Activated CD4-positive, alpha-beta T cell treated with anti-CD3 and anti-CD28 coated beads, Interleukin-2, amount 50 U/mL, for 48 hours (primary cell): ENCODE measurements at regions not wholly inside any gene's neighbourhood (a gene's known extent, or its start where the extent isn't known, plus 50 kb on each side); places are given as distances from the start of the nearest gene placed in this dataset.
"Not testable (repeated sequence)": the region's sequence is repeated elsewhere in the genome, so short reads cannot be mapped to it uniquely, and the experiment has no call there.

Source experiments
- DNase-seq, 2 experiments: peaks; one replicate each; pipeline ENCODE4 v3.0.0-alpha.2; 2020

DNA sequence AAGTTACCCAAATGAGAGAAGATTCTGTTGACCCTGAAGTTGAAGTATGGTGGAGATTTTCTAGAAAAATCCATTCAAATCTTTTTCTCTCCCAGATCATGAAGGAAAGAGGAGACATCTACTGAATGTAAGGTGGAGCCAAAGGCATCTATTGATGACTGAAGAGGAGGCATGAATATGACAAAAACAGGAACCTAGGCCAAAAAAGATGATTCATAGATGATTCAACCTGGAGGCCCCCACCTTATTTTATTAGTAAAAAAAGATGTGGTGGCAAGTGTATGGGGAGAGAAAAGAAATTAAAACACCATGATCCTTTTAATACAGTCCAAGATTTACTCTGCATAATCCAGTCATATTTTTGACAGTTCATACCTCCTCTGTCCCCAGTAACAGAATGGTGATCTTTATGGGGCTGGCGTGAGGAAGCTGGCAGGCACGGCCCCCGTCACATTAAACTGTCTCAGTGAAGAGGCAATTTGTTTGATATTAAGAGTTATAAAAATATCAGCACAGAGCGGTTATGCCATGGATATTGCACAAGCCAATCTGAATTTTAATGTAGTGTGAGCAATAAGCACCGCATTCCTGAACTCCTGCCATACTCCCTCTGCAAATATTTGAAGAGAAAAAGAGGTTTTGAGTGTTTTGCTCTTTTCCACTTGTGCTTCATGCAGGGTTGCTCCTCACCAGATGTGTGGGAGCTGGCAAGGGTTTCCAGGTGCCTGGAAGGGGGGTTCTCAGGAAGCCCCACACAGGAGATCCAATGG, 94.4 kb downstream of the TRIM43 start:
- not testable (repeated sequence) for DNase-seq

DNA sequence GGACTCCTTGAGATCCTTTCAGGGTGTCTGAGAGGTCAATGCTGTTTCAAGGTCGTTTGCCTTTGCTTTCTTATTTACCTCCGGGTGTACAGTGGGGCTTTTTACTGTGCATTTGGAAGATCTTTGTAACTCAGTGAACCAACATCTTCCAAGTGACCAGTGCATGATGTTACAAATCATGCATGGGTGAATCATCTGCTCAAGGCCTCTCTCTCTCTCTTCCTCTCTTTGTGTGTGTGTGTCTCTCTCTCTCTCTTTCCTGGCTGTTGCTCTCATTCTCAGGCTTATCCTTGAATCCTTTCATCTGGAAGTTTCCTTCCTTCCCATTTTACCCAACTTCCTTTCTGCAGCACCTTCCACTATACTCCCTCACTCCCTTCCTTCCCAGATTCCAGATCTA, 96.1 kb downstream of the TRIM43 start:
- DNase-seq, result not testable (repeated sequence)

DNA sequence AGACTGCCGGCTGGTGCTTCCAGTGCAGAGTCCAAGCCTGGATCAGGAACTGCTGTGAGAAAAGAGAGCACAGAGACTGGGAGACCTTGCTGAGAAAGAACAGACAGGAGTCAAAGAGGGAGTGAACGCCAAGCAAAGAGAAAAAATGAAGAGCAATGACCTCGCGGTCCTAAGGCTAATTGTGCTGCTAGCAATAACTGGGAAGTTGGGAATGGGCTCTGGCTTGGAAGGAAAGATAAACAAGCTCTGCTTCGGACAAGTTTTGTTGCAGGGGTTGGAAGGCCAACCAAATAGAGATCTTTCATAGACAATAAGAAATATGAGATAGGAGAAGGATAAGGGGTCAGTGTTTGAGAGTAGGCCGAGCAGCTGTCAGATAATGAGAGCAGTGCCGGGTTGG, 99.4 kb downstream of the TRIM43 start:
- DNase-seq, result not testable (repeated sequence)

DNA sequence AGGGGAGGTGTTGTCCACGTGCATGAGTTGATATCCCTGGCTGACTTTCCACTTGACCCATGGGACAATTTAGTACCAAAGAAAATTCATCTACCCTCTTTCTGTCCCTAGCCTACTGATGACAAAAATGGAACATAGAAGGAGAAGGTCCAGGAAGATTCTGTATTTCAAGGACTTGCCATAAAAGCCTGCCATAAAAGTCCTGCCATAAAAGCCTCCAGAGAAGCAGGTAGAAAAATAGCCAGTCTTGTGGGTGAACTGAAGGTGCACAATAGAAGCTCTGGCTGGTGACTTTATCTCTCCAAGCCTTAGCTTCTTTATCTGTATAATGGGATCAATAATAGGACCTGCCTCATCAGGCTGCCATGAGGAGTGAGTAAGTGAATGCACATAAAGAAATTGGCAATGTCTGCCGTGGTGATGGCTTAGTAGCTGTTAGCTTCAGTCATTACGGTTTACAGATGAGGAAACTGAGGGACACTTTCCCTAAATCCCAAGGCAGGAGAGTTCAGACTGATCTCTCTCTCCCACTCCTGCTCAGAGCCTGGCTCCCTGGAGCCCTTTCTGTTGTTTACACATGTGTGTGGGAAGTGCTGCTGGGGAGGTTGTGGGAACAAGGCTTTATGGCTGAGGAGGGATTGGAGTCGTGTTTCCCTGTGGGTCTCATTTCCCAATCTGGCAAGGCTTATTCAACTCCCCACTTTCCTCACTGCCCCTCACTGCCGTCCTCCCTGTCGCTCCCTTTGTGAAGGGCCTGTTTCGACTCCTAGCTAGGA, 101.5 kb downstream of the TRIM43 start:
- not testable (repeated sequence) for DNase-seq

DNA sequence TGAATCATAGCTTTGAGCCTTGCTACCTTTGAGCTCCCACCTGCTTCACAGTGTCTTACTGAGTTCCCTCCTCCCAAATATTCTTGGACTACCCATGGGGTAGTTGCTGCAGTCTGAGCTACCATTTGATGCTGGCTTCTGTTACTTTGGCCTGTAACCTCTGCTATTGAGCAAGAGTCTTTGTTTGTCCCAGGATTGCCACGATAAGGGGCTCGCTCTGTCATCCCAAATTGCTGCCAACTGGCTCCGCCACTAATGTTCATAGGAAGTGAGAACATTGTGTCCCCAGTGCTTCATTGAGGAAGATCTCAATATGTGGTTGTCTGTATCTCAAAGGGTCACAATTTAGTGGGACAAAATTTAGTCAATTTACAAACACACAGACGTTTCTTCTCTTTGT, 103.8 kb downstream of the TRIM43 start:
- DNase-seq, result no peak

DNA sequence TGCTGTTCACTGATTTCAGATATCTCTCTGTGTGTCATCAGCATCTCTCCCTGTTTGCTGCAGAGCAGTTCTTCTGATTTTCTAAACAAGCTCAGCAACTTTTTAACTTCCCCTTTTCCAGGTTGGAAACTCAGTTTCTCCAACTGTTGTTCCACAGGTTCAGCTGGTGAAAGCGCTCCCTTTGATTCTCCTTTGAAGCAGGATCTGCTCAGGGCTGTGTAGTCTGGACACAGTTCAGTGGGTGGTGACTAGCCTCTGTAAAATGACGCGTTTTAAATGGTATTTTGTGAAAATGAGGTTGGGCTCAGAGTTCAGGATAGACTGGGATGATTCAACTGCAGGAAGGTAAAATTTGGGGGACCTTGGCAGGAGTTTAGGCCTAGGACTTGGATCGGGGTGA, 106.3 kb downstream of the TRIM43 start:
- DNase-seq, result no peak

DNA sequence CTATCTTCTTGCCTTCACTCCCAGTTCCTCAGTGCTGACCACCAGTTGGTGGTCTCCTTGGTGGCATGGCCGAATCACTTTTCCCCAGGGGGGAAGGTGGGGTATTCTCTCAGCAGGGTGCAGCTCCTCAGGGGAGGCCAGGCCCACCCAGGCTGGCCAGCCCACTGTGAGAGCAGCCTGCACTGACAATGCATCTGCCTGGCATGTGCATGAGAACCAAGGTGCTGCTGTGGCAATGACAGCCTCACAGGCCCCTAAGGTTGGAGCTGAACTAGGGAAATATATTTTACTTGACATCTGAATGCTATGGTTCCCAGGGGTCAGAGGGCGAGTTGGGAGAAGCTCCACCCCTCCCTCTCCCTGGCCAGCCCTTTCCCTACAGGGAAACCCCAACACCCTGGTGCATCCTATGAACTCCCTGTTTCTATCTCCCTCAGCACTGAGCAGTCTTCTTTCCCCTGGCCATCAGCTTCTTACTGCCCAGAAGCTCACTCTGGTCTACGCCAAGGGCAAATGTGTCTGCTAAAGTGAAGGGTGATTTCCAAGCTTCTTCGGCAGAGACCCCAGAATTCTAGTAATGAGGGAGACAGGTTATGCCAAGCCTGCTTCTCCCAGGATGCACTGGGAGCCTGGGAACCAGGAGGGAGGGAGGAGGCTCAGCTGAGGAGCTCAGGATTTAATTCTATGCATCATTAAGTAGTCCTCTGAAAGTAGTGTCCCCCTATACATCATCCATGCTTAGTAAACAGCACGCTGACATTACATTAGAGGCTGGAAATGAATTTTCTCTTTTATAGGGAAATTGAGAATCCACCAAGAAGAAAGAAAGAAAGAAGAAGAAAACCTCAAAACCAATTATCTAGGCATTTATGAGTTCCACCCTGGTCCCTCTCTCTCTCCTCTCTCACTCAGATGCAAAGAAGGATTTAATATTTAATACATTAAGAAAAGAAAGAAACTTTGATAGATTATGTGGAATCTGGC, 107.7 kb downstream of the TRIM43 start:
- DNase-seq, result not testable (repeated sequence)

DNA sequence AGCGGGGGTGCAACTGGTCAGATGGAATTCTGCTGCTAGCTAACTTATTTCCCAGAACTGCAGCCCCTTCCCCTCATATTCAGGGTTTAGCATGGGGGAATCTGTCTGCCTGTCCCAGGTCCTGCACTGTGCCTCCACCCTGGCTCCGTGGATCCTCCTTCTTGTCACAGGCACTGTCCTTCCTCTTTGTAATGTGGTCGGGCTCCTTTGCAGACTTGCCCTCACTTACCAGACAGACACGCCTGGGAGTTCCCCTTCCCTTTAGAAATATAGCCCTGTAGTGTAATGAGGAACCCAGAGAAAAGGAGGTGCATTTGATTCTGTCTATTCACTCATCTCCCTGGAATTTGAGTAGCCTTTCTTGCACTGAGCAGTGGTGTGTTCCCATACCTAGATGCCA, 108.7 kb downstream of the TRIM43 start:
- DNase-seq, result no peak

DNA sequence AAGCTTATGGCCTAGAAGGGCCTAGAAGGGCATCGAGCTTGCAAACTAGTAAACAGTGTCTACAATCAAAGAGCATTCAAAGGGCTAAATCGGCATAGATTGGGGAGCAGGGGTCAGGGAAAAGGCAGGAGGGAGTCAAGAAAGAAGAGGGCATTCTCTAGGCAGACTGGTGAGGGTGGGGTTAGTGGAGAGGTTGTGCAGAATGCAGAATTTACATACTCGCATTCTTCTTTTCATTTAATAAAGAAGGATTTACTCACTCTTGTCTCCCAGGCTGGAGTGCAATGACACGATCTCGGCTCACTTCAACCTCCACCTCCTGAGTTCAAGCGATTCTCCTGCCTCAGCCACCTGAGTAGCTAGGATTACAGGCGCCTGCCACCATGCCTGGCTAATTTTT, 110.7 kb downstream of the TRIM43 start:
- no peak for DNase-seq

DNA sequence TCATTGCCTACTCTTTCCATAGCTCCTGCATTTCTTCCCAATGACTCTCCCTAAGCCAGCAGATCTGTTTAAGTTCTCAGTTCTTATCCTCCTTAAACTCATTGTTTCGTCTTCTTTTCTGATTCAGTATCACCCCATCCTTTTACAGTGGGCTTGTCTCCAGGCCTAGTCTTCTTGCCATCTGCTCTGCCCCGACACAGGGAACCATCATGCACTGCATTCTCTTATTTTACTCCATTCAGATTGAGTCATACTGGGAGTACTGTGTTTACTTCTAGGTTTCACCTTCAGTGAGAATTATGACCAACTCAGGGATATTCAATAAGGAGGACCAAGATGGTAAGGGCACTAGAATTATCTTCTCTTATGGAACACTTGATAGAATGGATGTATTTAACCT, 115.4 kb downstream of the TRIM43 start:
- not testable (repeated sequence) for DNase-seq

DNA sequence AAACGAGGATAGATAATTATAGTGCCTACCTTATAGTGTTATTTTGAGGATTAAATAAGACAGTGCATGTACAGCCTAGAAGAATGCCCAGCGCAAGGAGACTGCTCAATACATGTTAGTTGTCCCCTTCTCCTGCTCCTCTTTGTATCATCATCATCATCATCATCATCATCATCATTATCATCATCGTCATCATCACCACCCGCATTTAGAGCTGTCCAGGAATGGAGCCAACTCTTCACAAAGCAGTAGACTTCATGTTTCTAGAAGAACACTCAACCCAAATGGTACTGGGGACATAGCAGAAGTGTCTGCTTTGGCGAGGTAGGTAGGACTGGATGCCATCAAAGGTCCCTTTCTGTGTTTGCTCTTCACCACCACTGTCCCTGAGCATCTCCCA, 116.0 kb downstream of the TRIM43 start:
- DNase-seq, result no peak

DNA sequence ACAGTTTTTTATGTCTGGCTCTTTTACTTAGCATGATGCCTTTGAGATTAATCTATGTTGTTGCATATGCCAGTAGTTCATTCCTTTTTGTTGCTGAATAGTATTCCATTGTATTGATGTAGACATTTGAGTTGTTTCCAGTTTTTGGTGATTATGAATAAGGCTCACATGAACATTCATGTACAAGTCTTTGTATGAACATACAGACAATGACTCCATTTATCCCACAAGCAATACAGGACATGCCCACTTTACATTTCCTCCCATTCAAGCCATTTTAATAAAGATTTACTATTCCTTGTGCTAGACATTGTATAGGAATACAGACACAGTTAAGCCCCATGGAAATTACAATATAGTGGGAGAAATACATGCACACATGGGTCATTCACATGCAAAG, 118.0 kb downstream of the TRIM43 start:
- DNase-seq, result no peak

DNA sequence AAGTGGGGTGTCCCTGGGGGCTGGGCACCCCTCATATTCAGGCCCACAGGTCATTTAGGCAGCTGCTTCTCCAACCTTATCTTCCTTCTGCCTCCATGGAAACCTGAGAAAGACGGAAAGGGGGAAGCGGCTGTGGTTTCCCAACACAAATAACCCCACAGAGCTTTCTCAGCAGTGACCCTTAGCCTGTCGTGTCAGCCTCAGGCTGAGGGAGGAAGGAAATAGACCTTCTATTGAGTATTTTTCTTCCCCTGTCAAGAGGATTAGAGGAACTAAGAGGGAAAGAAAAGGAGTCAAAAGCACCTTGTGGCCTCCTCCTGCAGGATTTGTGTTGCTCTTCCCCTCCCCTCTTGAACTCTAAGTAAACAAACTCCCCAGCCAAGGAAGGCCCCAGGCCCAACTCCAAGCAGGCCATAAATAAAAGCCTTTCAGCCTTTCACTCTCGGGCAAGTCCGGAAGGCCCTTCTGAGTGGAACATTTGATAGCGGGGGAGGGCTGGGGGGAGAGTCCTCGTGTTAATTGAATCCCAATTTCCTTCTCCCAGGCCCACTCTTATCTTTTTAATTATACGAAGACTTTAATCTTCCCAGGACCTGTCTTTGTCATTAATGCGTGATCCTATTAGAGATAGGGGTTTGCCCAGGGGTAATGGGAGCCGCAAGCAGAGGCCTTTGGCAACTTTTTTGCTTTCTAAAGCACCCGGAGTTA, 121.8 kb downstream of the TRIM43 start:
- not testable (repeated sequence) for DNase-seq

DNA sequence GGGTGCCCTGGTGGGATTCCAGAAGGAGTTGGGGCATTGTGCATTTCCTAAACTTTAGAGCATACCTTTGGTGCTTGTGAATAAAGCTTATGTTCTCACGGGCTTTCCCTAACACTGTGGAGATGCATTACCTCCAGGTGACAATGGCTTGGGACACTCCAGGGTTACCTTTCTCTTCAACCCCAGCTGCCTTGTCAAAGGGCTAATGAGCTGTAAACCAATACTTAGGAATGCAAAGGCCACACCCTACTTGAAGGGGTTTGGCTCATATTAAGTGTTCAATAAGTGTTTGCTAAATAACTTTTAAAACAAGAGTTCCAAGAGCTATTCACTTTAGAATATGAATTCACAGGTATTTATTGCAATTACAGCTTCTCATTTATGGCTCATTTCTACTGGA, 122.6 kb downstream of the TRIM43 start:
- DNase-seq, result not testable (repeated sequence)

DNA sequence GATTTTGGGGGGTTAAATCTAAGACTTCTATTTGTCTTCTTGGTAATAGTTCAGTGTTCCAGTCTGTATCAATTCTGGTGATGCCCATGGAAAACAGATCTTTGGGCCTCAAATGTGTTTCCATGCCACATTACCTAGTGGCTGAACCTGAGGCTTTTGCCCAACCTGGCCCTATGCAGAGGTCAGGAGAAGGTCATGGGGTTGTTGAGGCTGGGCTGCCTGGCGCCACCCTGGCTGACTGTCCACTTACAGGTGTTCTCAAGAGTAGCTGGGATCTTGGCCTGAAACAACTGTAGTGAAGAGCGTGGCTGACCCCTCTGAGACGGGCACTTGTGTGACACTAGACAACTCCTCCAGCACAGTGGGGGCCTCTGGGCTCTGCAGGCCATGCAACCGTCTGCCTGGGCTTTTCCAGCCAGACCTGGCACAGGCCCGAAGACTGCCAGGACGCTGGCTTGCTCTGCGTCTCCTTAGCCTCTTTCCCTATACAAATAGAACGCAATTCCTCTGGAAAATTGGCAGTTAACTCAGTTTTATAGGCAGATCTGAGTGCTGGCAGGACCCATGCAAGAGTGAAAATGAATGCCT, 127.8 kb downstream of the TRIM43 start:
- DNase-seq, result no peak

DNA sequence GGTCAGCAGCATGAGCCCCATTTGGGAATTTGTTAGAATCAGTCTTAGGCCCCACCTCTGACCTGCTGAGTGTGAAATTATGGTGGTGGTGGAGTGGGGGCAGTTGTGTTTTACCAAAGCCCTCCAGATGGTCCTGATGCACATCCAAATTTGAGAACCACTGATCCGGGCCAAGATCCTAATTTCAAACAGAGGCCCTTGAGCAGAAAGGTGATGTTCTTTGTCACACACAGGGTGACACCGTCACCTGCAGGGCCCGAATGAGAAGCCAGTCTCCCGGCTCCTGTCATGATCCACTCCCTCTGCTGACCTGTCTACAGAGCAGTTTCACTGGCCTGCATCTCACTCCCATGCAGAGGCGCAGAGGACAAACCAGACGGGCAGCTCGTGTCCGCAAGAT, 129.9 kb downstream of the TRIM43 start:
- DNase-seq, result no peak

DNA sequence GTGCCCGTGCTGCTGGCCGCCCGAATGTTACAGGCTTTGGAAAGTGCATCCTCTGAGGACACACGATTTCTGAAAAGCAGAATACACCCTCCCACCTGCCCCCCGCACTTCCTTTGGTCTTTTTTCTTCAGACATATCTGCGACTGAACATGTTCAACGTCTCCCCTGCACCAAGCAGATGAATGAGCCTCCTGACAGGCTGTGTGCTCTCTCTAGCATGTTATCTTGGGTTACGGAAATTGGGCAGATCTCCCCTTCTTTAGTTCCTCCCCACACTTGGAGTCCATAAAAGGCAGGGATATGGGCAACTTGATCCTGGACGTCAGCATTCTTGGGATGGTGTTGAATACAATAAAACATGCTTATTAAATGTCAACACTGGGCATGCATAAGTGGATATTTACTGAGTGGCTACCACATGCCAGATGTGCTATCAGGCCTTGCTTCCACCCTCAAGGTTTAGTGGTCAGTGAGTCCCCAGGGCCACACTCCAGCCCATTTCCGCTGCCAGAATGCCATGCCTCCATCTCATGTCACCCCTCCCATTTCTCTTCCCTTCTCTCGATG, 130.4 kb downstream of the TRIM43 start:
- DNase-seq, result no peak

DNA sequence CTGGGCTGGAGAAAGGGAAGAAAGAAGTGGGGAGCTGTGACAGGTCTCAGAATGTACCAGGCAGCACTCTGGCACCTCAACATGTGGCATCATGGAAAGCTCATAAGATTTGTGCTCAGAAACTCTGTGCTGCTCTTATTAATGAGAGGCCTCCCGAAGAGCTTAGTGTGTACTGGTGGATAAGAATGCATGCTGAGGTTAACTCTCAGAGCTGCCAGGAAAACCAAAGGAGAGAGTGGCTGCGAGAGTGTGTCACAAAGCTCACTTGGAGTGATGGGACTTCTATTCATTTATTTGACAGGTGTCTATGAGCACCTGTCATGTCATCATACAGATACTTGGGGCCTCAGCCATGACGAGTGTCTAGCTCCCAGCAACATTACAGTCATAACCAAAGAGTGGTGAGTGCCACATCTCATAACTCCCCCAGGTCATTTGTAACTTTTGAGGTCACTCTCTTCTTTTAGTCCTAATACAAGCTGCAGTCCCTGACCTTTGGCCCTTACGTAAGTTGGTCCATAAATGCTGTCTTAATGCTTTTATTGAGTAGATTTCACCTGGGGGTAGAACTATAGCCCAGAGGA, 131.9 kb downstream of the TRIM43 start:
- DNase-seq, result not testable (repeated sequence)

DNA sequence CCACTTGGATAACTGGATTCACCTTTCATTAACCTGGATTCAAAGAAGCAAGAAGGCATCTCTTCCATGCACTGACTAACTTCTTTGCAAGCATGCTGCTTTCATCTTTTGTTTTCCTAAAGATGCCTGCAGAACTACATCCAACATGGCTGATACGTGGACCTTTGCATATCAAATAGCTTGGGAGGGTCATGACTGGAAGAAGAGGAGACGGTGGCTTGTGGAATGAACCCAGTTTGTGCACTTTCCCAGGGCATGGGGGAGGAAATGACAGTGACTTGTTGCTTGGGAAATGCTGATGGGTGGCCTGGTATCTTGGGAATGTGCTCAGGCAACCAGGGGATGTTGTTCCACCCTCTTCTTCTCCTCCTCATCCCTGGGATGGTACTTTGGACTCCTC, 133.4 kb downstream of the TRIM43 start:
- not testable (repeated sequence) for DNase-seq

DNA sequence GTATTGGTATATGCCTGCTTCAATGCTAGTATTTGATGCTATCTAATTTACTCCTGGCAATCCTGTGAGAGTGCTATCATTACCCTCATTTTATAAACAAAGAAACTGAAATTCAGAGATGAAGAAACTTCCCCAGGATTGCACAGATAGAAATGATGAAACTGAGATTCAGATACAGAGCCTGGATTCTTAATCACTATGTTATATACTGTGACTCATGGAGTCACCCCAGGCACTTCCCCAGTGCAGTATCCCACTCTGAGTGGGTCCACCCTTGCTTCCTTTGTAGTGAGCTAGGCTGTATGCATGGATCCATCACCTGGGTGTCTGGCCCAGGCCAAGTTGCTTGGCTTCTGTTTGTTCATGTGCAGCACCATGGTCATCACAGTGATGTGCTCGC, 133.9 kb downstream of the TRIM43 start:
- not testable (repeated sequence) for DNase-seq

DNA sequence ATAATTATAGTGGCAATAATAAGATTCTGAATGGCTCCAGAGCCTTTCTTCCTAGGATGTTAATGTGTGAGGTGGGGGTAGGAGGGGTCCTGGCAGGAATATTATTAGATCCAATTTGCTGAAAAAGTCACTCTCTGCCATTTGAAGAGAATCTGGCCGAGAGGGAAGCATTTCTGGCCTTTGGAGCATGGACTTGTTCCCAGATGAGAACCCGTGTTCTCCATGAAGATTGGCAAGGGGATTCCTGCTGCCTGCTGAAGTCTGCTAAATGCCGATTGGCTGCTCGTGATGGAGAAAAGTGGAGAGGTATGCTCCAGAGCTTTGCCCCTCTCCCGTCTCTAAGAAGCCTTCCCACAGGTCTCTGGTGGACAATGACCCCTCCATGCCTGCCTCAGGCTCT, 135.6 kb downstream of the TRIM43 start:
- DNase-seq, result not testable (repeated sequence)
